AG10803 (cell line): ENCODE measurements at regions not wholly inside any gene's neighbourhood (a gene's known extent, or its start where the extent isn't known, plus 50 kb on each side); places are given as distances from the start of the nearest gene placed in this dataset.
"Not testable (repeated sequence)": the region's sequence is repeated elsewhere in the genome, so short reads cannot be mapped to it uniquely, and the experiment has no call there.

Source experiments
- DNase-seq: peaks from one replicate; pipeline ENCODE4 v3.0.0; 2010; ENCODE audit warnings: low read depth
- H3K4me3 ChIP-seq: 2 replicates; pipeline ENCODE4 v1.5.1; 2011; ENCODE audit warnings: mild to moderate bottlenecking, low read length, control low read depth
- CTCF ChIP-seq: conservative IDR thresholded peaks from 2 replicates; pipeline ENCODE4 v1.5.1; 2011; ENCODE audit warnings: mild to moderate bottlenecking, low read length, control low read depth, inconsistent platforms

DNA sequence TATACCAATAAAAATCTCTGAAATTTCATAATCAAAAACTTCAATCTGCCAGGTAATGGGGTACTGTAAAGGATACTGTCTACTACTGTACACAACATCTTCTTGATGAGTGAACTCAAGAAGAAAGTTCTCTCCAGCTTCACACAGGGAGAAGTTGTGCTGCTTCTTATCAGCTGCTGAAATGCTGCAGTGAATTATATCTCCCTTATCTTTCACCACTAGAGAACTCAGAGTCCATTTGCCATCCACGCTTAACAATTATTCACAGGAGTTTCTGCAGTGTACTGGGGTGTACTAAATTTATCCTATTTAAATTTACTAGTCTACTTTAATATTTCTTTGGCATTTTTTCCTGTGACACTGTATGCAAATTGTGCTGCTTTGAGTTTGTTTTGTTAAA lies 384.8 kb downstream of the TFAP2B start:
- H3K4me3 ChIP-seq: no peak overlapping the region
- no peak for TF ChIP-seq CTCF
- no peak for DNase-seq

DNA sequence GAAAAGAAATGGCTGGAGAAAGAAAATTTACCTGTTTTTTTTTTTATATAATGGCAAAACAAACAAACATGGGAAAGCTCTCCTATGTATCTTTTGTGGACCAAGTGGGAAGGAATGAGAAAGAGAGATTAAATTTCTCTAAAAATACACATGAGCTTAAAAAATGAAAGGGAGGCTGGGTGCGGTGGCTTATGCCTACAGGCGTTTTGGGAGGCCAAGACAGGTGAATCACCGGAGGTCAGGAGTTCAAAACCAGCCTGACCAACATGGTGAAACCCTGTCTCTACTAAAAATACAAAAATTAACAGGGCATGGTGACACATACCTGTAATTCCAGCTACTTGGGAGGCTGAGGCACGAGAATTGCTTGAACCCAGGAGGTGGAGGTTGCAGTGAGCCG lies 388.0 kb downstream of the TFAP2B start:
- not testable (repeated sequence) for DNase-seq, H3K4me3 ChIP-seq

GRCh38 chr6:51209651-51210050 lies 391.0 kb downstream of the TFAP2B start:
- H3K4me3 ChIP-seq: no peak overlapping the region
- DNase-seq: no peak
- no peak for TF ChIP-seq CTCF

- no peak for TF ChIP-seq CTCF
- H3K4me3 ChIP-seq: no peak overlapping the region
- no peak for DNase-seq
Measured at GRCh38 chr6:51213811-51214210, 395.1 kb downstream of the TFAP2B start.

- no peak for TF ChIP-seq CTCF
- DNase-seq: no peak
- no peak overlapping the region for H3K4me3 ChIP-seq
Measured at GRCh38 chr6:51214442-51214841, 395.8 kb downstream of the TFAP2B start.

- H3K4me3 ChIP-seq: no peak overlapping the region
- no peak for TF ChIP-seq CTCF
- no peak for DNase-seq
Measured at GRCh38 chr6:51218181-51218580, 399.5 kb downstream of the TFAP2B start.

DNA sequence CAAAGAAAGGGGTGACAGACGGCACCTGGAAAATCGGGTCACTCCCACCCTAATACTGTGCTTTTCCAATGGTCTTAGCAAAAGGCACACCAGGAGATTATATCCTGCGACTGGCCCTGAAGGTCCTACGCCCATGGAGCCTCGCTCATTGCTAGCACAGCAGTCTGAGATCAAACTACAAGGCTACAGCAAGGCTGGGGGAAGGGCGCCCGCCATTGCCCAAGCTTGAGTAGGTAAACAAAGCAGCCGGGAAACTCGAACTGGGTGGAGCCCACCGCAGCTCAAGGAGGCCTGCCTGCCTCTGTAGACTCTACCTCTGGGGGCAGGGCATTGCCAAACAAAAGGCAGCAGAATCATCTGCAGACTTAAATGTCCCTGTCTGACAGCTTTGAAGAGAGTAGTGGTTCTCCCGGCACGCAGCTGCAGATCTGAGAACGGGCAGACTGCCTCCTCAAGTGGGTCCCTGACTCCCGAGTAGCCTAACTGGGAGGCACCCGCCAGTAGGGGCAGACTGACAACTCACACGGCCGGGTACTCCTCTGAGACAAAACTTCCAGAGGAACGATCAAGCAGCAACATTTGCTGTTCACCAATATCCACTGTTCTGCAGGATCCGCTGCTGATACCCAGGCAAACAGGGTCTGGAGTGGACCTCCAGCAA lies 406.0 kb downstream of the TFAP2B start:
- not testable (repeated sequence) for DNase-seq, H3K4me3 ChIP-seq

- no peak for DNase-seq
- no peak for TF ChIP-seq CTCF
- no peak overlapping the region for H3K4me3 ChIP-seq
Measured at GRCh38 chr6:51241376-51241775, 422.7 kb downstream of the TFAP2B start.
